Uterus (tissue), 3 donors: ENCODE measurements at regions not wholly inside any gene's neighbourhood (a gene's known extent, or its start where the extent isn't known, plus 50 kb on each side); places are given as distances from the start of the nearest gene placed in this dataset.

Source experiments
- DNase-seq, 2 donors: peaks; one replicate each; pipeline ENCODE4 v3.0.0-alpha.2; 2019 to 2020
- H3K27ac ChIP-seq, 2 donors: fragments of 200-600 bp; sonication (generic); 1 replicate in 1 of 2; 2 replicates in 1 of 2; pipeline ENCODE4 v1.5.1; 2016 to 2018
- H3K27me3 ChIP-seq, 2 donors: fragments of 200-600 bp; sonication (generic); one replicate each; pipeline ENCODE4 v1.5.1; 2018 to 2019; ENCODE audit warnings: control low read depth in 1 of 2
- H3K36me3 ChIP-seq, 2 donors: fragments of 200-600 bp; sonication (generic); one replicate each; pipeline ENCODE4 v1.5.1; 2019; ENCODE audit warnings: control low read depth in 1 of 2
- H3K4me1 ChIP-seq, 2 donors: fragments of 200-600 bp; sonication (generic); one replicate each; pipeline ENCODE4 v1.5.1; 2018 to 2019; ENCODE audit warnings: control low read depth in 1 of 2
- H3K4me3 ChIP-seq, 2 donors: fragments of 200-600 bp; sonication (generic); 1 replicate in 1 of 2; 2 replicates in 1 of 2; pipeline ENCODE4 v1.5.1; 2018 to 2019; ENCODE audit warnings: mild to moderate bottlenecking in 1 of 2
- H3K9me3 ChIP-seq, 2 donors: fragments of 200-600 bp; sonication (generic); one replicate each; pipeline ENCODE4 v1.5.1; 2019; ENCODE audit warnings: control low read depth in 1 of 2
- POLR2A ChIP-seq, 2 donors: fragments of 450-650 bp; IDR thresholded peaks; one replicate each; pipeline ENCODE4 v1.6.1; 2016; ENCODE audit warnings: antibody characterized with exemption in 2 of 2, mild to moderate bottlenecking in 1 of 2, moderate library complexity in 1 of 2
- intact Hi-C: fragments of 100-400 bp; cut with DNase I; formaldehyde crosslinking; loops from one replicate; pipeline ENCODE4 v1.15.1; 2023; ENCODE audit warnings: low total_unique reads
- TF ChIP-seq, protein P1 (sequence below), 4 experiments: fragments of 200-600 bp in 2 of 4; fragments of 450-650 bp in 2 of 4; sonication (generic) in 2 of 4; IDR thresholded peaks; one replicate each; pipeline ENCODE4 v1.5.1; 2016 to 2019; ENCODE audit warnings: antibody characterized with exemption in 4 of 4, mild to moderate bottlenecking in 2 of 4, moderate library complexity in 1 of 4
- donor health status: DM: yes; HTN: yes; CAD: no.

DNA sequence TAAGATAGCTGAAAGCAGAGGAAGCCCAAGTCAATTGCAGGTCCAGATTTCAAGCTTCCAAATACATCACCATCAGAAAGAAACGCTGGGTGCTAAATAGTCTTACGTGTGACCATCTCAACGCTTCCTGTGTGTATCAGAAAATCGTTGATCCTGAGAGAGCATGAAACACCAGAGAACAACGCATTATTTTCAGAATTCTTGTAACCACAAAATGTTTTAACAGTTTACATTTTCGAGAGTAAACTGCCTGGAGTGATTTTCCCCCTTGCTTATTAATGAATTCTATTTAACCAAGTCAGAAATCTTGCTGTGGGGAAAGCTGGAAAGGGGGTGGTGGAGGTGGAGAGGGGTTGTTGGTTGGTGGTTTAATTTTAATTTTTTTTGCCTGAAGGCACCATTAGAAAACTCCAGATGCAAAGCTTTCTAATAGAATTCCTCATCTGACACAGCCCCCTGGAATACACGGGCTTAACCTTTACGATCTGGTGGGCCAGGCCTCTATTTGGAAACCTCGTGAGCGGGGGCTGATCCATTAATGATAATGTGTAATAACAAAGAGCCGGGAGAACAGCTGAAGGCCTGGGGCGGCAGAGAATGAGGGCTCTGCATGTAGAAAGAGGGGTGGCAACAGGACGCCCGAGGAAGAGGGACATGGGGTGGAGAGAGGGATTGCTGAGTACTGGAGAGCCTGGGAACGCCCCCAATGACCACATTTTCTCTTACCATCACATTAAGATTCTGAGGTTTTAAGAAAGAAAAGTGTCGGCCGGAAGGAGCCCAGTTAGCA lies 124.5 kb upstream of the NFIB start:
- intact Hi-C loops = no loop called here
- no peaks in the 10 kb centered on the region for H3K36me3 ChIP-seq
- no peak overlapping the region for H3K4me3 ChIP-seq
- H3K4me1 ChIP-seq = no peaks in the 10 kb centered on the region
- DNase-seq = no peak
- no peaks in the 10 kb centered on the region for H3K27me3 ChIP-seq
- no peak overlapping the region for H3K27ac ChIP-seq
- no peaks in the 10 kb centered on the region for H3K9me3 ChIP-seq
- TF ChIP-seq, protein P1, sequence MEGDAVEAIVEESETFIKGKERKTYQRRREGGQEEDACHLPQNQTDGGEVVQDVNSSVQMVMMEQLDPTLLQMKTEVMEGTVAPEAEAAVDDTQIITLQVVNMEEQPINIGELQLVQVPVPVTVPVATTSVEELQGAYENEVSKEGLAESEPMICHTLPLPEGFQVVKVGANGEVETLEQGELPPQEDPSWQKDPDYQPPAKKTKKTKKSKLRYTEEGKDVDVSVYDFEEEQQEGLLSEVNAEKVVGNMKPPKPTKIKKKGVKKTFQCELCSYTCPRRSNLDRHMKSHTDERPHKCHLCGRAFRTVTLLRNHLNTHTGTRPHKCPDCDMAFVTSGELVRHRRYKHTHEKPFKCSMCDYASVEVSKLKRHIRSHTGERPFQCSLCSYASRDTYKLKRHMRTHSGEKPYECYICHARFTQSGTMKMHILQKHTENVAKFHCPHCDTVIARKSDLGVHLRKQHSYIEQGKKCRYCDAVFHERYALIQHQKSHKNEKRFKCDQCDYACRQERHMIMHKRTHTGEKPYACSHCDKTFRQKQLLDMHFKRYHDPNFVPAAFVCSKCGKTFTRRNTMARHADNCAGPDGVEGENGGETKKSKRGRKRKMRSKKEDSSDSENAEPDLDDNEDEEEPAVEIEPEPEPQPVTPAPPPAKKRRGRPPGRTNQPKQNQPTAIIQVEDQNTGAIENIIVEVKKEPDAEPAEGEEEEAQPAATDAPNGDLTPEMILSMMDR (IDR thresholded peaks at IDR 0.05) = no peak
- TF ChIP-seq POLR2A (IDR thresholded peaks at IDR 0.05) = no peak

DNA sequence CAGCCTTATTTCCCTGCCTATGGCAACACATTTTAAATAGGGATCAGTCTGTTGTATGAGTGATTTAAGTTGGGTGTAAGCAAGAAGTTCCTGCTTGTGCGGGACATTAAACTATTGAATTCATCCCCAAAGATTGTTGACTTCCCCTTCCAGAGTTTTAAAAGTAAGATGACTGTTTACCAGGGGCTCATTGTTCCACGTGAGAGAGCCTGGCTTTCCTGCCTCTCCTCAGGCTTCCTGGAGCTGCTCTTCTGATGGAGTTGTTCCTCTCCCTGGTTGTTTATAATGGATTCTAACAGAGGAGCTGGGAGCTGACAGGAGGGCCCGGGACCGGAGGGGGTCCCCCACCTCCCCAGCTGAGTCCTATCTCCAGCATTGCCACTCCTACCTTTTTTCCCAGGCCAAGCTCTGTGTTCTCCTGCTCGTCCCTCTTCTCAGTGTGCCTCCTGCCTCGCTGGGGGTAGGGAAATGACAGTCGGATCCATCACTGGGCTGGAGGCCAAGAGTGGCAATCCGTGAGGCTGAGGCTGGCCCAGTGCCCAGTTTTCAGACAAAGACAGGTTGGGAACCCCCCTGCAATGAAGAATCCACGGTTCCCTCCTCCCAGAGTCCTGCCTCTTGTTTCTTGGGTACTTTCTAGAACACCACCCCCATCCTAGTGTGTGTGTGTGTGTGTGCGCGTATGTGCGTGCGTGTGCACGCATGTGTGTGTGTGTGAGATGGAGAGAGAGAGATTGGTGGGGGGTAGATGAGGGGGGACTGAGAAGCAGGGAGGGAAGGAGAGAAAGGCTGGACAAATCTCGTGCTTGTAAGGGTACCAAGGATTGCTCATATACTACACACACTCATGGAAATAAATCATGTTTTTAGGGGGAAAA lies 123.7 kb upstream of the NFIB start:
- peak overlapping the region; percentile 24 to 74 for H3K27ac ChIP-seq

DNA sequence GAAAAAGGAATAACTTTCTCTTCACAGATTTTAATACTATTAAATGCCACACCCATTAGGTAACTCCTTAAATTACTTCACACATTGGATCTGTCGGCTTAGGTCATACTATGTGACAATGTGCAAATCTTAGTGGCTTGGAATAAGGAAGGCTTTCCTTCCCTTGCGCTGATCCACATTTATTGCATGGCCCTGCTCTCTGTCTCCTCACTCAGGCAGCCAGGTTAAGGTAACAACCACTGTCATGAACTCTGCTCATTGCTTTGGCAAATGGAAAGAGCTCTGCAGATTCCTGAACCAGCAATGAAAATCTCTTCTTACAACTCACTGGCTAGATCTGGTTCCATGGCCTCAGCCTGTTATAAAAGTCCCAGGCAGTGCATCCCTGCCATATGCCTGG lies 121.9 kb upstream of the NFIB start:
- H3K9me3 ChIP-seq = no peaks in the 10 kb centered on the region
- no peak overlapping the region for H3K4me3 ChIP-seq
- H3K27me3 ChIP-seq = no peaks in the 10 kb centered on the region
- no peaks in the 10 kb centered on the region for H3K4me1 ChIP-seq
- DNase-seq = no peak
- H3K36me3 ChIP-seq = no peaks in the 10 kb centered on the region
- TF ChIP-seq, protein P1 (IDR thresholded peaks at IDR 0.05) = no peak
- no peak for TF ChIP-seq POLR2A (IDR thresholded peaks at IDR 0.05)
- intact Hi-C loops = no loop called here
- H3K27ac ChIP-seq = no peak overlapping the region

More for the DNA sequence above, 123.7 kb upstream of the NFIB start:
- H3K4me3 ChIP-seq = no peak overlapping the region
- intact Hi-C loops = no loop called here
- no peaks in the 10 kb centered on the region for H3K4me1 ChIP-seq
- H3K9me3 ChIP-seq = no peaks in the 10 kb centered on the region
- TF ChIP-seq, protein P1 (IDR thresholded peaks at IDR 0.05) = no peak
- no peak for TF ChIP-seq POLR2A (IDR thresholded peaks at IDR 0.05)
- DNase-seq = peak; percentile 18 to 27
- no peaks in the 10 kb centered on the region for H3K36me3 ChIP-seq
- no peaks in the 10 kb centered on the region for H3K27me3 ChIP-seq

DNA sequence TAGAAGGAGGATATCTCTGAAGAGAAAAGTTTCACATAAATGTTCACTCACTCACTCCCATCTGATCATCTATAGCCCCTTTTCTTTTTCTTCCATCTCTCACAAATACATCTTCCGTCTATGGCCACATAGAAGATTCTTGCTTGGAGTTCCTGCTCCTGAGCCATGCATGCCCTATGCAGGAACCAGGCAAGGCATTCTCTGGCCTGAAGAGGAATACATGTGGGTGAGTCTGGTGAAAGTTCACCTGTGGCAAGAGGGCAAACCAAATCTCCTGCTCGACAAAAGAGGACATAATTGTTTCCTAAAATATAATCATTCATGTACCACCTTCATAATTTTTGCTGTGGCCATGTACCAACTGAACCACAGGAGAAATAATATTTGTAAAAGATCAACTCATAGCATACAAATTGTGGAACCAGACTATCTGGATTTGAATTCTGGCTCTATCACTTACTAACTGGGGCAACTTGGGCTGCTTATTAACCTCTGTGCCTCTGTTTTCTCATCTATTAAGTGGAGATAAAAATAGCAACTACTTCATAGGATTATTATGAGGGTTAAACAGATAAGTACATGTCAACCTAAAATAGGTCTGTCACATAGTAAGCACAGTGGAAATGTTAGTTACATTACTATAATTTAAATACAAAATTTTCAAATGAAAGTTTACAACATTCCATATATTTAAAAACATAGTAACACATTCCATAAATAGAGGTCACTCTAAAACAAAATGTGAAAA lies 121.2 kb upstream of the NFIB start:
- Histone ChIP-seq H3K36me3 (no peaks in the 10 kb centered on the region), H3K9me3 (no peaks in the 10 kb centered on the region), H3K27me3 (no peaks in the 10 kb centered on the region), H3K4me1 (no peaks in the 10 kb centered on the region), H3K27ac (no peak overlapping the region), H3K4me3 (no peak overlapping the region)
- DNase-seq = no peak
- intact Hi-C loops = no loop called here
- no peak for TF ChIP-seq POLR2A (IDR thresholded peaks at IDR 0.05)
- TF ChIP-seq, protein P1 (IDR thresholded peaks at IDR 0.05) = no peak
